ENCODE measurements at regions not wholly inside any gene's neighbourhood (a gene's known extent, or its start where the extent isn't known, plus 50 kb on each side); places are given as distances from the start of the nearest gene placed in this dataset.
"Not testable (repeated sequence)": the region's sequence is repeated elsewhere in the genome, so short reads cannot be mapped to it uniquely, and the experiment has no call there.

- DNase-seq, result not testable (repeated sequence)
These were observed 84.5 kb upstream of the SIRPG start for GRCh38 chr20:1742049-1742434.

- DNase-seq, result no peak
These were observed 83.9 kb upstream of the SIRPG start for GRCh38 chr20:1741309-1742048.

GRCh38 chr20:1737134-1737533, 79.6 kb upstream of the SIRPG start:
- no peak for DNase-seq

GRCh38 chr20:1735417-1736089, 78.0 kb upstream of the SIRPG start:
- no peak for DNase-seq

- DNase-seq, result no peak
These were observed 76.8 kb upstream of the SIRPG start for GRCh38 chr20:1734269-1734858.

GRCh38 chr20:1731828-1732375, 74.3 kb upstream of the SIRPG start:
- DNase-seq, result not testable (repeated sequence)

GRCh38 chr20:1730981-1731711, 73.6 kb upstream of the SIRPG start:
- DNase-seq, result not testable (repeated sequence)

- not testable (repeated sequence) for DNase-seq
These were observed 69.7 kb upstream of the SIRPG start for GRCh38 chr20:1727303-1727702.

GRCh38 chr20:1724901-1725300, 67.3 kb upstream of the SIRPG start:
- DNase-seq, result no peak

- DNase-seq, result no peak
These were observed 65.0 kb upstream of the SIRPG start for GRCh38 chr20:1722513-1723050.

- no peak for DNase-seq
These were observed 64.3 kb upstream of the SIRPG start for GRCh38 chr20:1721687-1722512.

- no peak for DNase-seq
These were observed 63.4 kb upstream of the SIRPG start for GRCh38 chr20:1720845-1721475.

- no peak for DNase-seq
These were observed 62.6 kb upstream of the SIRPG start for GRCh38 chr20:1720226-1720625.

- DNase-seq, result no peak
These were observed 61.2 kb upstream of the SIRPG start for GRCh38 chr20:1718604-1719384.

GRCh38 chr20:1712634-1713624, 55.4 kb upstream of the SIRPG start:
- no peak for DNase-seq

GRCh38 chr20:1711826-1712601, 54.4 kb upstream of the SIRPG start:
- DNase-seq, result no peak

GRCh38 chr20:1711266-1711665, 53.7 kb upstream of the SIRPG start:
- no peak for DNase-seq

- DNase-seq, result no peak
These were observed 52.9 kb upstream of the SIRPG start for GRCh38 chr20:1710484-1710883.

Data from activated CD4-positive, alpha-beta T cell treated with anti-CD3 and anti-CD28 coated beads for 1 hour (primary cell).